ENCODE measurements at regions not wholly inside any gene's neighbourhood (a gene's known extent, or its start where the extent isn't known, plus 50 kb on each side); places are given as distances from the start of the nearest gene placed in this dataset.
"Not testable (repeated sequence)": the region's sequence is repeated elsewhere in the genome, so short reads cannot be mapped to it uniquely, and the experiment has no call there.

DNA sequence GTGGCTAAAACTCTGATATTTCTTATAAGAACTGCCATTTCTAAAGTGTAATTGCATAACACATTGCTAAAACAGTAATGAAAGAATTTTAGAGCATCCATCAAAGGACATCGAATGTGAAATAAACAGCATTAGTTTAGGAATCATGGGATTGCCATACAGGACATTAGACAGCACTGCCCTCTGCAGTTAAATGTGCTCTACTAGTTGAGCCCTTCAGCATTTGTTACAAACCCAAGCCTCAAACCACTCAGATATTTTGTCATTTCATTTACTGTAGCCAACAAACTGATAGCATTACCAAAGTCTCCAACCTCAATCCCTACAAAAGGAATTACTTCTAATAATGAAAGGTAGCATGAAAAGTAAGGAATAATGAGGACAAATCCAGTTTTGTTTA lies 116.8 kb upstream of the COX7C start:
- WGBS (ENCODE audit: insufficient coverage), result 93% methylated on average over 1 of the region's 1 CpG

DNA sequence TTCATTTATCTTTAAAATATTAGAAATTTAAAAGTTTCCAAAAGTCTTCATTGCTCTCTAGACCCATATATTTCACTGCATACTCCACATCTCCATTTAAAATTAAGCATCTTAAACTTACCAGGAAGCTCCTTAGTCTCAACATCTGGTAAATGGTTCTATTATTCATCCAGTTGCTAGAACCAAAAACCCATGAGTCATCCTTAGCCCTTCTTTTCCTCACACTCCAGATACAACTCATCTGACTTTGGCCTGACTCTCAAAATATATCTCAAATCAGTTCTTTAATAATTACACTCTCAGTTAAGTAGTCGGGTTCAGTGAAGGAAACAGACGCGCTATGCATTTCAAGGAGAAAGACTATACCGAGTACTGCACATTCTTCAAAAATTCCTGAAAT lies 110.2 kb upstream of the COX7C start:
- H3K36me3 Mint-ChIP-seq, result no peaks in the 10 kb centered on the region
- no peaks in the 10 kb centered on the region for H3K9me3 ChIP-seq (ENCODE audit: control insufficient read depth, insufficient read depth, low read length)

More for the DNA sequence above, 116.8 kb upstream of the COX7C start:
- Mint-ChIP-seq H3K9me3 (peaks cover 5 to 7% of the 10 kb centered on the region in 2 donors), H3K36me3 (no peaks in the 10 kb centered on the region), H3K27ac (no peak overlapping the region), H3K27me3 (ENCODE audit: low read depth in 2 of 2) (no peaks in the 10 kb centered on the region), H3K4me1 (no peaks in the 10 kb centered on the region), H3K4me3 (no peak overlapping the region)
- intact Hi-C loops (cut with micrococcal nuclease), result no loop called here
- Histone ChIP-seq H3K27ac (ENCODE audit: low read length) (no peak overlapping the region), H3K27me3 (ENCODE audit: control insufficient read depth, insufficient read depth, low read length) (no peaks in the 10 kb centered on the region), H3K9me3 (ENCODE audit: control insufficient read depth, insufficient read depth, low read length) (no peaks in the 10 kb centered on the region), H3K4me3 (ENCODE audit: low read length) (no peak overlapping the region), H3K4me1 (ENCODE audit: control insufficient read depth, insufficient read depth, low read length) (no peaks in the 10 kb centered on the region), H3K36me3 (ENCODE audit: control insufficient read depth, insufficient read depth, low read length) (no peaks in the 10 kb centered on the region)
- DNase-seq, result no peak
- no peak for ATAC-seq
- TF ChIP-seq, protein P1, sequence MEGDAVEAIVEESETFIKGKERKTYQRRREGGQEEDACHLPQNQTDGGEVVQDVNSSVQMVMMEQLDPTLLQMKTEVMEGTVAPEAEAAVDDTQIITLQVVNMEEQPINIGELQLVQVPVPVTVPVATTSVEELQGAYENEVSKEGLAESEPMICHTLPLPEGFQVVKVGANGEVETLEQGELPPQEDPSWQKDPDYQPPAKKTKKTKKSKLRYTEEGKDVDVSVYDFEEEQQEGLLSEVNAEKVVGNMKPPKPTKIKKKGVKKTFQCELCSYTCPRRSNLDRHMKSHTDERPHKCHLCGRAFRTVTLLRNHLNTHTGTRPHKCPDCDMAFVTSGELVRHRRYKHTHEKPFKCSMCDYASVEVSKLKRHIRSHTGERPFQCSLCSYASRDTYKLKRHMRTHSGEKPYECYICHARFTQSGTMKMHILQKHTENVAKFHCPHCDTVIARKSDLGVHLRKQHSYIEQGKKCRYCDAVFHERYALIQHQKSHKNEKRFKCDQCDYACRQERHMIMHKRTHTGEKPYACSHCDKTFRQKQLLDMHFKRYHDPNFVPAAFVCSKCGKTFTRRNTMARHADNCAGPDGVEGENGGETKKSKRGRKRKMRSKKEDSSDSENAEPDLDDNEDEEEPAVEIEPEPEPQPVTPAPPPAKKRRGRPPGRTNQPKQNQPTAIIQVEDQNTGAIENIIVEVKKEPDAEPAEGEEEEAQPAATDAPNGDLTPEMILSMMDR (IDR thresholded peaks at IDR 0.05), result no peak

DNA sequence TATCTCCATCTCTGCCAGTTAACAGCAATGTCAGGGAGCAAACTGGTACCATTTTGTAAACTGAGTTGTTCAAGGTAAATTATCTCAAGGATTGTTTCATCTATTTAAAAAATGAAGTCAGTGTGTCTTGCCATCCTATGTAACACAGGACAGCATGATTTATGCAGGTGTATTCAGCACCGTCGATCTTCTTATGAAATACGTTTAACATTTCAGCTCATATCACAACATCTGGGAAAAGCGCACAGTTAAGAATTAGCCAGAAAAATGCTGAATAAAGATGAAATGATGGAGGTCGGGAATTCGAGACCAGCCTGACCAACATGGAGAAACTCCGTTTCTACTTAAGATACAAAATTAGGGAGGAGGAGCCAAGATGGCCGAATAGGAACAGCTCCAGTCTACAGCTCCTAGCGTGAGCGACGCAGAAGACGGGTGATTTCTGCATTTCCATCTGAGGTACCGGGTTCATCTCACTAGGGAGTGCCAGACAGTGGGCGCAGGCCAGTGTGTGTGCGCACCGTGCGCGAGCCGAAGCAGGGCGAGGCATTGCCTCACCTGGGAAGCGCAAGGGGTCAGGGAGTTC lies 107.3 kb upstream of the COX7C start:
- H3K9me3 ChIP-seq (ENCODE audit: control insufficient read depth, insufficient read depth, low read length); H3K27me3 Mint-ChIP-seq (ENCODE audit: low read depth in 2 of 2); H3K4me3 Mint-ChIP-seq; H3K27ac Mint-ChIP-seq; intact Hi-C loops (cut with micrococcal nuclease); H3K27me3 ChIP-seq (ENCODE audit: control insufficient read depth, insufficient read depth, low read length); ATAC-seq; DNase-seq; H3K27ac ChIP-seq (ENCODE audit: low read length); H3K36me3 ChIP-seq (ENCODE audit: control insufficient read depth, insufficient read depth, low read length); H3K4me1 ChIP-seq (ENCODE audit: control insufficient read depth, insufficient read depth, low read length); H3K4me1 Mint-ChIP-seq; H3K36me3 Mint-ChIP-seq; H3K4me3 ChIP-seq (ENCODE audit: low read length): not testable (repeated sequence)
- peaks cover 9 to 15% of the 10 kb centered on the region in 2 donors for H3K9me3 Mint-ChIP-seq
- WGBS (ENCODE audit: insufficient coverage), result 93% methylated on average over 9 of the region's 21 CpGs

More for the DNA sequence above, 110.2 kb upstream of the COX7C start:
- ATAC-seq (no peak), DNase-seq (no peak)
- Histone ChIP-seq H3K36me3 (ENCODE audit: control insufficient read depth, insufficient read depth, low read length) (no peaks in the 10 kb centered on the region), H3K27ac (ENCODE audit: low read length) (no peak overlapping the region), H3K27me3 (ENCODE audit: control insufficient read depth, insufficient read depth, low read length) (no peaks in the 10 kb centered on the region), H3K4me1 (ENCODE audit: control insufficient read depth, insufficient read depth, low read length) (no peaks in the 10 kb centered on the region), H3K4me3 (ENCODE audit: low read length) (no peak overlapping the region)
- 98% methylated on average over 4 of the region's 4 CpGs for WGBS (ENCODE audit: insufficient coverage)
- TF ChIP-seq, protein P1 (IDR thresholded peaks at IDR 0.05), result no peak
- no peak overlapping the region for H3K4me3 Mint-ChIP-seq
- peaks cover 9 to 15% of the 10 kb centered on the region in 2 donors for H3K9me3 Mint-ChIP-seq
- H3K27ac Mint-ChIP-seq, result no peak overlapping the region
- no peaks in the 10 kb centered on the region for H3K4me1 Mint-ChIP-seq
- no peaks in the 10 kb centered on the region for H3K27me3 Mint-ChIP-seq (ENCODE audit: low read depth in 2 of 2)
- intact Hi-C loops (cut with micrococcal nuclease), result no loop called here

DNA sequence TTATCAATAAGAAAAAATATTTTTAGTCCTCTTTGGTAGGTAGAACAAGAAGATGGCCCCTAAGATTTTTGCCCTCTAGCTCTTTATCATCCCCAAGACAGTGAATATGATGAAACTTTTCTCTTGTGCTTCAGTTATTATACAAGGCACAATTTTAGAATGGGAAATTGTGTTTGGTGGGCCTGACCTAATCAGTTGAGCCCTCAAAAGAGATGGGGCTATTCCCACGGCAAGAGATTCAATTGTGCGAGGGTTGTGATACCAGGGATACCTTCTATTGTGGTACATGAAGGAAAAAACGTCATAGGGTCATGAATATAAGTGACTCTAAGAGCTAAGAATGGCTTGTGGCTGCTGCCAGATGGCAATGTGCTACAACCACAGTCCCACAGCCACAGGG lies 94.0 kb upstream of the COX7C start:
- Histone ChIP-seq H3K4me1 (ENCODE audit: control insufficient read depth, insufficient read depth, low read length) (no peaks in the 10 kb centered on the region), H3K27ac (ENCODE audit: low read length) (no peak overlapping the region), H3K36me3 (ENCODE audit: control insufficient read depth, insufficient read depth, low read length) (no peaks in the 10 kb centered on the region), H3K4me3 (ENCODE audit: low read length) (no peak overlapping the region), H3K27me3 (ENCODE audit: control insufficient read depth, insufficient read depth, low read length) (no peaks in the 10 kb centered on the region), H3K9me3 (ENCODE audit: control insufficient read depth, insufficient read depth, low read length) (no peaks in the 10 kb centered on the region)
- H3K4me1 Mint-ChIP-seq, result no peaks in the 10 kb centered on the region
- ATAC-seq, result no peak
- DNase-seq, result no peak
- no peak overlapping the region for H3K4me3 Mint-ChIP-seq
- no peaks in the 10 kb centered on the region for H3K36me3 Mint-ChIP-seq
- H3K27me3 Mint-ChIP-seq (ENCODE audit: low read depth in 2 of 2), result no peaks in the 10 kb centered on the region
- TF ChIP-seq, protein P1 (IDR thresholded peaks at IDR 0.05), result no peak
- intact Hi-C loops (cut with micrococcal nuclease), result no loop called here
- no peak overlapping the region for H3K27ac Mint-ChIP-seq
- WGBS (ENCODE audit: insufficient coverage), result 74% methylated on average over 3 of the region's 3 CpGs
- H3K9me3 Mint-ChIP-seq, result peaks cover 3 to 14% of the 10 kb centered on the region in 2 donors

Data from natural killer cell (primary cell).